RWPE2 (cell line): ENCODE measurements at regions not wholly inside any gene's neighbourhood (a gene's known extent, or its start where the extent isn't known, plus 50 kb on each side); places are given as distances from the start of the nearest gene placed in this dataset.
A peak's percentile ranks its signal among the peaks of the same experiment; 100 is the strongest.

Experiments
- ATAC-seq: fragments of 200-7000 bp; cut with Tn5 transposase; 3 replicates; pipeline ENCODE4 v1.9.1; 2021; ENCODE audit warnings: low read depth
- DNase-seq: peaks from one replicate; pipeline ENCODE4 v3.0.0-alpha.2; 2020; ENCODE audit warnings: low spot score
- H3K27ac ChIP-seq: fragments of 450-650 bp; 2 replicates; pipeline ENCODE4 v1.5.1; 2017; ENCODE audit warnings: mild to moderate bottlenecking; ENCODE audit not compliant: poor library complexity, severe bottlenecking
- H3K27me3 ChIP-seq: fragments of 250-450 bp; sonication (Bioruptor Pico); 2 replicates; pipeline ENCODE4 v1.5.1; 2021; ENCODE audit warnings: mild to moderate bottlenecking, moderate library complexity; ENCODE audit not compliant: insufficient read depth, poor library complexity, severe bottlenecking
- H3K36me3 ChIP-seq: fragments of 250-450 bp; sonication (Bioruptor Pico); 2 replicates; pipeline ENCODE4 v1.5.1; 2020; ENCODE audit warnings: low read depth, mild to moderate bottlenecking, moderate library complexity
- H3K4me1 ChIP-seq: fragments of 250-450 bp; sonication (Bioruptor Pico); 2 replicates; pipeline ENCODE4 v1.5.1; 2021; ENCODE audit warnings: mild to moderate bottlenecking, moderate library complexity; ENCODE audit not compliant: insufficient read depth, poor library complexity, severe bottlenecking
- H3K4me3 ChIP-seq: fragments of 250-450 bp; sonication (Bioruptor Pico); 2 replicates; pipeline ENCODE4 v1.5.1; 2021; ENCODE audit warnings: mild to moderate bottlenecking, moderate library complexity; ENCODE audit not compliant: severe bottlenecking
- H3K9me3 ChIP-seq: fragments of 250-450 bp; sonication (Bioruptor Pico); 2 replicates; pipeline ENCODE4 v1.5.1; 2021; ENCODE audit warnings: mild to moderate bottlenecking, moderate library complexity; ENCODE audit not compliant: severe bottlenecking
- TF ChIP-seq, protein P1 (sequence below): fragments of 450-650 bp; IDR thresholded peaks from one replicate; pipeline ENCODE4 v1.5.1; 2017; ENCODE audit warnings: mild to moderate bottlenecking, moderate library complexity; ENCODE audit not compliant: poor library complexity, severe bottlenecking

DNA sequence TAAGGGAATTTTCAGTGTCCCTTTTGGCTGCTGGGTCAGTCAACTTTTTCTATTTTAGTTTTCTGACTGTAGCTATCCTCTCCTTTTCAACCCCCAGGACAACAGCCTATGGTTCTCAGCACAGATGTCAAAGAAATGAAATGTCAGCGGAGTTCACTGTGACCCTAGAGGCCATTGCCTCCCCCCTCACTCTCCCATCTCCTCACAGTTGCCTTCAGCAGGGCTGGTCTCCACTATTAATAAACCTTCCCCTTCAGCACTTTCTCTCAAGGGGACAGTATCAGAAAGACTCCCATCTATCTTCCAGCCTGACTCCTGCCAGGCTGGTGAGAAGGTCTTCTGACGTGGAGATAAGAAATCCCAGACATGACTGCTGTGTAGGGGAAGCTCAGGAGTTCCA is 137.1 kb upstream of the WSCD2 start:
- no peak overlapping the region for H3K27ac ChIP-seq
- no peaks in the 10 kb centered on the region for H3K36me3 ChIP-seq
- no peak for DNase-seq
- no peaks in the 10 kb centered on the region for H3K4me1 ChIP-seq
- no peaks in the 10 kb centered on the region for H3K9me3 ChIP-seq
- H3K27me3 ChIP-seq: no peaks in the 10 kb centered on the region
- ATAC-seq: no peak
- no peak overlapping the region for H3K4me3 ChIP-seq
- TF ChIP-seq, protein P1, sequence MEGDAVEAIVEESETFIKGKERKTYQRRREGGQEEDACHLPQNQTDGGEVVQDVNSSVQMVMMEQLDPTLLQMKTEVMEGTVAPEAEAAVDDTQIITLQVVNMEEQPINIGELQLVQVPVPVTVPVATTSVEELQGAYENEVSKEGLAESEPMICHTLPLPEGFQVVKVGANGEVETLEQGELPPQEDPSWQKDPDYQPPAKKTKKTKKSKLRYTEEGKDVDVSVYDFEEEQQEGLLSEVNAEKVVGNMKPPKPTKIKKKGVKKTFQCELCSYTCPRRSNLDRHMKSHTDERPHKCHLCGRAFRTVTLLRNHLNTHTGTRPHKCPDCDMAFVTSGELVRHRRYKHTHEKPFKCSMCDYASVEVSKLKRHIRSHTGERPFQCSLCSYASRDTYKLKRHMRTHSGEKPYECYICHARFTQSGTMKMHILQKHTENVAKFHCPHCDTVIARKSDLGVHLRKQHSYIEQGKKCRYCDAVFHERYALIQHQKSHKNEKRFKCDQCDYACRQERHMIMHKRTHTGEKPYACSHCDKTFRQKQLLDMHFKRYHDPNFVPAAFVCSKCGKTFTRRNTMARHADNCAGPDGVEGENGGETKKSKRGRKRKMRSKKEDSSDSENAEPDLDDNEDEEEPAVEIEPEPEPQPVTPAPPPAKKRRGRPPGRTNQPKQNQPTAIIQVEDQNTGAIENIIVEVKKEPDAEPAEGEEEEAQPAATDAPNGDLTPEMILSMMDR: no peak

DNA sequence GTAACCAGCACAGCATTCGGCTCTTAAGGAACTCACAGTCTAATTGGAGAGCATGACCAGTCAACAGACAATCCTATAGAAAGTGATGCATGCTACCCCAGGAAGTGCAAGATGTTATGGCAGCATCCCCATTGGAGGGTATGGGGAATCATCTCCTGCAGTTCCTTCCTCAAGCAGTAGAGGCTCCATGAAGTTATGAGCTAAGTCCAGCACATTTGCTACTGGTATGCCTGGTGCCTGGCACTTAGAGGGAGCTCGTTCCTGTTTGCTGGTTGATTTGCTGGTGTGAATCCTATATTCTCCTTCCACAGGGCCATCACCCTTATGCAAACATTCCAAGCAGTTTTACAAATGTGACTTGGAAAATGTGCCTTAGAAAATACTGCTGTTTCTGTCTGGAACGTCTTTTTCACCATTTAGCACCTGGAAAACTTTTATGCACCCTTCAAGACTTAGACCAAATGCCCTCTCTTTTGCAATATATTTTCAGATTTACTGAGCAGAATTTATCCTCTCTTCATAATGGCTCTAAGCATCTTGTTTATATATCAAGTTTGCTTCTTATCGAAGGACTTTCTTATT is 136.1 kb upstream of the WSCD2 start:
- Histone ChIP-seq H3K36me3 (no peaks in the 10 kb centered on the region), H3K27ac (no peak overlapping the region), H3K4me1 (no peaks in the 10 kb centered on the region), H3K27me3 (no peaks in the 10 kb centered on the region), H3K4me3 (no peak overlapping the region), H3K9me3 (no peaks in the 10 kb centered on the region)
- TF ChIP-seq, protein P1: peak; percentile 46
- DNase-seq (no peak), ATAC-seq (peak; percentile 86)

DNA sequence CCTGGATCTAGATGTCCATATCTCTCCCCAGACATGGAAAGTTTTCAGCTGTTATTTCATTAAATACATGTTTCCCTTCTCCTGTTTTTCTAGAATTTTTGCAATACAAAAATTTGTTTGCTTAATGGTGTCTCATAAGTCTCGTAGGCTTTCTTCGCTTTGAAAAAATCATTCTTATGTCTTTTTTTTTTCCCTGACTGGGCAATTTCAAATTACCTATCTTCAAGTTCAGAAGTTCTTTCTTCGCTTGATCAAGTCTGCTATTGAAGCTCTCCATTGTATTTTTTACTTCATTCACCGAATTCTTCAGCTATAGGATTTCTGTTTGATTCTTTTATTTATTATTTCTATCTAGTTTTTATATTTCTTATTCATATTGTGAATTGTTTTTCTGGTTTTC is 130.2 kb upstream of the WSCD2 start:
- H3K4me1 ChIP-seq: no peaks in the 10 kb centered on the region
- no peaks in the 10 kb centered on the region for H3K27me3 ChIP-seq
- DNase-seq (no peak), ATAC-seq (no peak)
- no peak overlapping the region for H3K4me3 ChIP-seq
- TF ChIP-seq, protein P1: no peak
- no peak overlapping the region for H3K27ac ChIP-seq
- no peaks in the 10 kb centered on the region for H3K9me3 ChIP-seq
- no peaks in the 10 kb centered on the region for H3K36me3 ChIP-seq

DNA sequence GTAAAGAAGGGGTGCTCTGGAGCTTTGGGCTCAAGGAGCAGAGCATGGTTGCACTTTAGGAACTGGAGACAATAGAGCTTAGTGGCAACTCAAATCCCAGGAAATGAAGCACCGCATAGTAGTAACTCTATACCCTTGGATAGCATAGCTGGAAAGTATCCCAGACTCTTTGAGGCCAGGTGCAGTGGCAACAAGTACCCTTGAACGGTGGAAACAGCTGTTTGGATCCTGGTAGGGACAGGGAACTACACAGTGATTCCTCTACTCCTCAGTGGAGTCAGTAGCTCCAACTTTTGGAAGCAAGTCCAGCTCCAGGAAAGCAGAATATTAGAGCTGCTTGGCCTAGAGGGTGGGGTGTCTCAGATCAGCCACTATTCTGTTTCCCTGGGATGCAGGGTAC is 129.0 kb upstream of the WSCD2 start:
- TF ChIP-seq, protein P1: no peak
- no peak for DNase-seq
- H3K36me3 ChIP-seq: no peaks in the 10 kb centered on the region

DNA sequence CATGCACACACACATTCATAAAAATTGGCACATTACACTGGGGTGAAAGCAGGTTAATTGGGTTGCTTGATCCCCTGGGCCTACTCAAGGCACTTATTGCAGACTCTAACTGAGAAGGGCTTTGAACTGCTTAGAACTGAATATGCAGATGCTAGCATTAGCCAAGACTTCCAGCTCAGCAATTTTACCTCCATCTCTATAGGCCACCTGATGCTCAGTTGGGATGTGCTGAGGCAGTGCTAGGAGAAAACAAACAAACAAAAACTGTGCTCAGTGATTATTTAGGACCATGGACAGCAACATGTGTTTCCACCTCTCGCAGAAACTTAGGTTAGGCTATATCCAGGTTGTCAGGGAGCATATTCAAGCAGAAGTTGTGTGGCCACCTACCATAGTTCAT is 124.8 kb upstream of the WSCD2 start:
- Histone ChIP-seq H3K4me1 (no peaks in the 10 kb centered on the region), H3K27ac (no peak overlapping the region), H3K9me3 (no peaks in the 10 kb centered on the region), H3K36me3 (no peaks in the 10 kb centered on the region), H3K4me3 (no peak overlapping the region), H3K27me3 (no peaks in the 10 kb centered on the region)
- no peak for ATAC-seq
- DNase-seq: no peak
- TF ChIP-seq, protein P1: no peak

More for the DNA sequence above, 129.0 kb upstream of the WSCD2 start:
- Histone ChIP-seq H3K4me1 (no peaks in the 10 kb centered on the region), H3K4me3 (no peak overlapping the region), H3K9me3 (no peaks in the 10 kb centered on the region), H3K27me3 (no peaks in the 10 kb centered on the region), H3K27ac (no peak overlapping the region)
- no peak for ATAC-seq
